ENCODE measurements at regions not wholly inside any gene's neighbourhood (a gene's known extent, or its start where the extent isn't known, plus 50 kb on each side); places are given as distances from the start of the nearest gene placed in this dataset.

DNA sequence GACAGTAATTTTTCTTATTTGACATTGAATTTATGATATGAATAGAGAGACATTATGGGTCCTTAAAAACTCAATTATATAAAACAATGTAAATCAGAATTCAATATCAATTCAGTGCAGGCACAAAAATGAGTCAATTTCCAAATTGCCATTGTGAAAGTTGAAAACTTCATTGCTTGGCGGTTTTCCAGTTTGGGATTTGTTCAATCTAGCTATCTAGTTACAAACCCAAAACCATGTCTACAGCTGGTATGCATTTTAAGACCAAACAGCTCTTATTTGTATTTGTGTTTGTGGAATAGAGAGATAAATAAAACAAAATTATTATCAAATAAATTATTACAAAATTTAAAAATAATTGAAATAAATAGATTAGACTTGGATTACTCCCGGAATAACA lies 1206.6 kb upstream of the RAG2 start:
- TF ChIP-seq EP300 (IDR thresholded peaks at IDR 0.05) = no peak
- TF ChIP-seq POLR2A (IDR thresholded peaks at IDR 0.05) = no peak
- TF ChIP-seq, protein P1, sequence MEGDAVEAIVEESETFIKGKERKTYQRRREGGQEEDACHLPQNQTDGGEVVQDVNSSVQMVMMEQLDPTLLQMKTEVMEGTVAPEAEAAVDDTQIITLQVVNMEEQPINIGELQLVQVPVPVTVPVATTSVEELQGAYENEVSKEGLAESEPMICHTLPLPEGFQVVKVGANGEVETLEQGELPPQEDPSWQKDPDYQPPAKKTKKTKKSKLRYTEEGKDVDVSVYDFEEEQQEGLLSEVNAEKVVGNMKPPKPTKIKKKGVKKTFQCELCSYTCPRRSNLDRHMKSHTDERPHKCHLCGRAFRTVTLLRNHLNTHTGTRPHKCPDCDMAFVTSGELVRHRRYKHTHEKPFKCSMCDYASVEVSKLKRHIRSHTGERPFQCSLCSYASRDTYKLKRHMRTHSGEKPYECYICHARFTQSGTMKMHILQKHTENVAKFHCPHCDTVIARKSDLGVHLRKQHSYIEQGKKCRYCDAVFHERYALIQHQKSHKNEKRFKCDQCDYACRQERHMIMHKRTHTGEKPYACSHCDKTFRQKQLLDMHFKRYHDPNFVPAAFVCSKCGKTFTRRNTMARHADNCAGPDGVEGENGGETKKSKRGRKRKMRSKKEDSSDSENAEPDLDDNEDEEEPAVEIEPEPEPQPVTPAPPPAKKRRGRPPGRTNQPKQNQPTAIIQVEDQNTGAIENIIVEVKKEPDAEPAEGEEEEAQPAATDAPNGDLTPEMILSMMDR (IDR thresholded peaks at IDR 0.05) = no peak

DNA sequence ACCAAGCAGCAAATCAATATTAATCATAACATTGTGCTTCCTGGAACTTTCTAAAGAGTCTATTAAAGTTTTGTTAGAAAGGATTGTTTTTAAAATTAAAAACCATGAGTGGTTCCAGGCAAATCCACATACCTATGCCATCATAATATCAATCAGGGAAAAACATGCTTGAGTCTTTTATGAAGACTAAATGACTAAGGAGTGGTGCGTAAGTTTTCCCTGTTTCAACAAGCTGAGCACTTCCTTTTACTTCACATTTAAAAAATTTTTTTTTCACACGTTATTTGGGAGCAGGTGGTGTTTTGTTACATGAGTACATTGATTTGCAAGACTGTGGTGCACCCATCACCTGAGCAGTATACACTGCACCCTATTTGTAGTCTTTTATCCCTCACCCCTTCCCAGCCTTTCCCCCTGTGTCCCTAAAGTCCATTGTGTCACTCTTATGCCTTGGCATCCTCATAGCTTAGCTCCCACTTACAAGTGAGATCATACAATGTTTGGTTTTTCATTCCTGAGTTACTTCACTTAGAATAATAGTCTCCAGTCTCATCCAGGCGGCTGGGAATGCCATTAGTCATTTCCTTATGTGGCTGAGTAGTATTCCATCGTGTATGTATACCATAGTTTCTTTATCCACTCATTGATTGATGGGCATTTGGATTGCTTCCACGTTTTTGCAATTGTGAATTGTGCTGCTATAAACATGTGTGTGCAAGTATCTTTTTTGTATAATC lies 1190.3 kb upstream of the RAG2 start:
- TF ChIP-seq EP300 (IDR thresholded peaks at IDR 0.05) (no peak), POLR2A (IDR thresholded peaks at IDR 0.05) (no peak)
- TF ChIP-seq, protein P1 (IDR thresholded peaks at IDR 0.05) = no peak
- H3K4me3 ChIP-seq = no peak overlapping the region
- intact Hi-C loops (cut with DNase I) = no loop called here
- H3K4me1 ChIP-seq (ENCODE audit: insufficient read depth) = no peaks in the 10 kb centered on the region
- no peak for DNase-seq
- no peaks in the 10 kb centered on the region for H3K27me3 ChIP-seq
- no peaks in the 10 kb centered on the region for H3K9me3 ChIP-seq
- WGBS, 3 donors = 52 to 57% (median 54%) methylated on average over 5 of the region's 5 CpGs
- no peak overlapping the region for H3K27ac ChIP-seq
- no peaks in the 10 kb centered on the region for H3K36me3 ChIP-seq

More for the DNA sequence above, 1206.6 kb upstream of the RAG2 start:
- no peak for DNase-seq
- Histone ChIP-seq H3K4me3 (no peak overlapping the region), H3K9me3 (no peaks in the 10 kb centered on the region), H3K27ac (no peak overlapping the region), H3K4me1 (ENCODE audit: insufficient read depth) (no peaks in the 10 kb centered on the region), H3K27me3 (no peaks in the 10 kb centered on the region), H3K36me3 (no peaks in the 10 kb centered on the region)
- intact Hi-C loops (cut with DNase I) = no loop called here
- 86 to 87% (median 87%) methylated on average over 2 of the region's 2 CpGs for WGBS, 3 donors

DNA sequence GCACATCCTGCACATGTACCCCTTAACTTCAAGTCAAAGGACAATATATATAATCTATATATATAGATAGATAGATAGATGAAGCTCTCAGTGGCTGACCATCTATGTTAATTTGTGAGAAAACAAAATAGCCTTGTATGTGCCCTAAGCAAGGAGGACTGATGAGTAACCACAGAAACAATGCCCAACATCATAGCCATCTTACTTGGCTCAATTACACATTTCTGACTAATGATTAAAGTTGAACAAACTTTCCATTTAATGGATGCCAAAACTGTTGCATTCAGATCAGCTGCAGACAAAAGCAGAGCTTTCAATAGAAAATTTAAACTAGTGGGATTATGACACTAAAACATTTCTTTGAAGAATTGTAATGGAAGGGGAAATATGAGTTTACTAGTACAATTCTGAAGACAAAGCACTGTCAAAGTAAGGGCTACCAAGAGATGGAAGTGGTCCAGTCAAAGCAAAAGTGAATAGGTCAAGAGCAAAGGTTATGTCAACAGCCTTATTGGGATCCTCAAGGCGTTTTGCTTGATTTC lies 1188.2 kb upstream of the RAG2 start:
- no peaks in the 10 kb centered on the region for H3K36me3 ChIP-seq
- no peak overlapping the region for H3K27ac ChIP-seq
- no peak for TF ChIP-seq POLR2A (IDR thresholded peaks at IDR 0.05)
- TF ChIP-seq, protein P1 (IDR thresholded peaks at IDR 0.05) = no peak
- TF ChIP-seq EP300 (IDR thresholded peaks at IDR 0.05) = no peak
- 33 to 50% (median 37%) methylated on average over 1 of the region's 1 CpG for WGBS, 3 donors
- intact Hi-C loops (cut with DNase I) = no loop called here
- no peak overlapping the region for H3K4me3 ChIP-seq
- no peaks in the 10 kb centered on the region for H3K4me1 ChIP-seq (ENCODE audit: insufficient read depth)
- no peaks in the 10 kb centered on the region for H3K9me3 ChIP-seq
- no peaks in the 10 kb centered on the region for H3K27me3 ChIP-seq
- no peak for DNase-seq

DNA sequence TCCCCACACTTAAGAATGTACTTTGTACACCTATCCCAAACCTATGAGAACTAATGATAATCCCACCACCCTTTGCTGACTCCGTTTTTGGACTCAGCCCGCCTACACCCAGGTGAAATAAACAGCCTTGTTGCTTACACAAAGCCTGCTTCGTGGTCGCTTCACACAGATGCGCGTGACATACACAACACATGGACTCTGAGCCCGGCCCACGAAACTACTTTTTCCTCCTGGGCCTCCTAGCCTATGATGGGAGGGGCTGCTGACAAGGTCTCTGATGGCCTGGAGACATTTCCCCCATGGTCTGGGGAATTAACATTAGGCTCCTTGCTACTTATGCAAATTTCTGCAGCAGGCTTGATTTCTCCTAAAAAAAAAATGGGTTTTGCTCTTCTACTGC lies 1176.4 kb upstream of the RAG2 start:
- TF ChIP-seq POLR2A (IDR thresholded peaks at IDR 0.05) = no peak
- TF ChIP-seq, protein P1 (IDR thresholded peaks at IDR 0.05) = no peak
- H3K4me1 ChIP-seq (ENCODE audit: insufficient read depth) = no peaks in the 10 kb centered on the region
- no peaks in the 10 kb centered on the region for H3K9me3 ChIP-seq
- no peak overlapping the region for H3K27ac ChIP-seq
- H3K4me3 ChIP-seq = no peak overlapping the region
- 95 to 96% (median 96%) methylated on average over 8 of the region's 8 CpGs for WGBS, 3 donors
- no peak for DNase-seq
- no peaks in the 10 kb centered on the region for H3K27me3 ChIP-seq
- no peaks in the 10 kb centered on the region for H3K36me3 ChIP-seq
- intact Hi-C loops (cut with DNase I) = no loop called here

All from ovary (tissue), 7 donors.